Peyer's patch (tissue), 4 donors: ENCODE measurements at regions not wholly inside any gene's neighbourhood (a gene's known extent, or its start where the extent isn't known, plus 50 kb on each side); places are given as distances from the start of the nearest gene placed in this dataset.

ENCODE experiments used
- DNase-seq, 3 donors: peaks; one replicate each; pipeline ENCODE4 v3.0.0-alpha.2; 2017 to 2019
- H3K27ac ChIP-seq, 4 donors: fragments of 200-600 bp; sonication (generic); one replicate each; pipeline ENCODE4 v1.5.1; 2016 to 2019
- H3K27me3 ChIP-seq, 2 donors: fragments of 200-600 bp; sonication (generic); one replicate each; pipeline ENCODE4 v1.5.1; 2019
- H3K36me3 ChIP-seq, 3 donors: fragments of 200-600 bp; sonication (generic); one replicate each; pipeline ENCODE4 v1.5.1; 2016 to 2019
- H3K4me1 ChIP-seq, 4 donors: fragments of 200-600 bp; sonication (generic); one replicate each; pipeline ENCODE4 v1.5.1; 2016 to 2019
- H3K4me3 ChIP-seq, 4 donors: fragments of 200-600 bp; sonication (generic); 1 replicate in 3 of 4; 2 replicates in 1 of 4; pipeline ENCODE4 v1.5.1; 2016 to 2019; ENCODE audit warnings: mild to moderate bottlenecking in 1 of 4
- H3K9me3 ChIP-seq, 4 donors: fragments of 200-600 bp; sonication (generic); one replicate each; pipeline ENCODE4 v1.5.1; 2016 to 2019; ENCODE audit warnings: mild to moderate bottlenecking in 1 of 4
- POLR2A ChIP-seq, 2 donors: fragments of 450-650 bp; IDR thresholded peaks; one replicate each; pipeline ENCODE4 v1.5.1; 2017; ENCODE audit warnings: antibody characterized with exemption in 2 of 2, mild to moderate bottlenecking in 2 of 2, moderate library complexity in 2 of 2
- TF ChIP-seq, protein P1 (sequence below), 6 experiments: fragments of 450-650 bp in 4 of 6; fragments of 200-600 bp in 2 of 6; sonication (generic) in 1 of 6; IDR thresholded peaks; one replicate each; pipeline ENCODE4 v1.5.1; 2017 to 2019; ENCODE audit warnings: antibody characterized with exemption in 6 of 6, mild to moderate bottlenecking in 3 of 6, moderate library complexity in 1 of 6

DNA sequence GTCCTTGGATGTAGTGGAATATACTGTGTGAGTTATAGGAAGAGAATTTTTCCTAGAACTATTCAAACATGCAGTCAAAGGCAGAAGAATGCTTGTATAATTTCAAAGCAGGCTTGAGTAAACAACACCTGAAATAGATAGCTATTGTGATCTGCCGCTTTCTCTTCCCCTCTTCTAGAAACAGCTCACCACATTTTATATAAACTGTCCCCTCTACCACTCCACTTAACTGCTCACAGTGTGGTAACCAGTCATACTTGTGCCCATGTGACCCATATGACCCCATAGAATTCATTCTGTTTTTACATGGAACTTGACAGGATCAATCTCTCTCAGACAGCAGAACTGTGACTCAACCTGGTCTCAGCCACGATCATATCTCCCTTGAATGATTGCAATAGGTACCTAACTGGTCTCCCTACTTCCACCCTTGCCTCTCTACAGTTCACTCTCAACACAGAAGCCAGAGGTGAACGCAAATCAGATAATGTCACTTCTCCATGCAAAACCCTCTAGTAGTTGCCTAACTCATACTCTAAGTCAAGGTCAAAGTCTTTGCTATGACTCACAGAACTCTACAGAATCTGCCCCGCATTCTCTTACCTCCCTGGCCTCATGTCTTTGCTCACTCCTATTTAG is 85.6 kb upstream of the EFHC2 start:
- Histone ChIP-seq H3K4me1 (no peaks in the 10 kb centered on the region), H3K27me3 (no peaks in the 10 kb centered on the region), H3K36me3 (no peaks in the 10 kb centered on the region), H3K27ac (no peak overlapping the region), H3K4me3 (no peak overlapping the region), H3K9me3 (no peaks in the 10 kb centered on the region)
- no peak for TF ChIP-seq POLR2A (IDR thresholded peaks at IDR 0.05)
- TF ChIP-seq, protein P1, sequence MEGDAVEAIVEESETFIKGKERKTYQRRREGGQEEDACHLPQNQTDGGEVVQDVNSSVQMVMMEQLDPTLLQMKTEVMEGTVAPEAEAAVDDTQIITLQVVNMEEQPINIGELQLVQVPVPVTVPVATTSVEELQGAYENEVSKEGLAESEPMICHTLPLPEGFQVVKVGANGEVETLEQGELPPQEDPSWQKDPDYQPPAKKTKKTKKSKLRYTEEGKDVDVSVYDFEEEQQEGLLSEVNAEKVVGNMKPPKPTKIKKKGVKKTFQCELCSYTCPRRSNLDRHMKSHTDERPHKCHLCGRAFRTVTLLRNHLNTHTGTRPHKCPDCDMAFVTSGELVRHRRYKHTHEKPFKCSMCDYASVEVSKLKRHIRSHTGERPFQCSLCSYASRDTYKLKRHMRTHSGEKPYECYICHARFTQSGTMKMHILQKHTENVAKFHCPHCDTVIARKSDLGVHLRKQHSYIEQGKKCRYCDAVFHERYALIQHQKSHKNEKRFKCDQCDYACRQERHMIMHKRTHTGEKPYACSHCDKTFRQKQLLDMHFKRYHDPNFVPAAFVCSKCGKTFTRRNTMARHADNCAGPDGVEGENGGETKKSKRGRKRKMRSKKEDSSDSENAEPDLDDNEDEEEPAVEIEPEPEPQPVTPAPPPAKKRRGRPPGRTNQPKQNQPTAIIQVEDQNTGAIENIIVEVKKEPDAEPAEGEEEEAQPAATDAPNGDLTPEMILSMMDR (IDR thresholded peaks at IDR 0.05) = no peak
- DNase-seq = no peak

DNA sequence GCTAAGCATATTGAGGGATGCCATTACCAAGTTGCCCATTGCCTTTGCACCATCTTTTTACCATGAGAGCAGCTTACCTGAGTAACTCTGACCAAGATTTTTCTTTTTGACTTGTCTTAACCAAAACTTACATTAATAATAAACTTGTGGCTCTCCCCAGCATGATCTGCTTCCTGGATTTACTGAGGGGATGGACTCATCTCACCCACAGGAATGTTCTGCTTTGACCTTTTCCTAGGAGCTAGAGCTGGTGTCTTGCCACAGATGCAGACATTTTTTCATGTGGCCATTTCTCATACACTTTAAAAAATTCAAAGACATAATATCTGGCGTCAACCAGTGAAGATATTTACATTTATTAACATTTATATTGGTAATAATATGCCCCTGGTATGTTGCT is 79.2 kb upstream of the EFHC2 start:
- no peak overlapping the region for H3K27ac ChIP-seq
- H3K36me3 ChIP-seq = no peaks in the 10 kb centered on the region
- no peak overlapping the region for H3K4me3 ChIP-seq
- H3K9me3 ChIP-seq = no peaks in the 10 kb centered on the region
- DNase-seq = no peak
- no peaks in the 10 kb centered on the region for H3K4me1 ChIP-seq
- H3K27me3 ChIP-seq = no peaks in the 10 kb centered on the region
- TF ChIP-seq POLR2A (IDR thresholded peaks at IDR 0.05) = no peak
- TF ChIP-seq, protein P1 (IDR thresholded peaks at IDR 0.05) = no peak

DNA sequence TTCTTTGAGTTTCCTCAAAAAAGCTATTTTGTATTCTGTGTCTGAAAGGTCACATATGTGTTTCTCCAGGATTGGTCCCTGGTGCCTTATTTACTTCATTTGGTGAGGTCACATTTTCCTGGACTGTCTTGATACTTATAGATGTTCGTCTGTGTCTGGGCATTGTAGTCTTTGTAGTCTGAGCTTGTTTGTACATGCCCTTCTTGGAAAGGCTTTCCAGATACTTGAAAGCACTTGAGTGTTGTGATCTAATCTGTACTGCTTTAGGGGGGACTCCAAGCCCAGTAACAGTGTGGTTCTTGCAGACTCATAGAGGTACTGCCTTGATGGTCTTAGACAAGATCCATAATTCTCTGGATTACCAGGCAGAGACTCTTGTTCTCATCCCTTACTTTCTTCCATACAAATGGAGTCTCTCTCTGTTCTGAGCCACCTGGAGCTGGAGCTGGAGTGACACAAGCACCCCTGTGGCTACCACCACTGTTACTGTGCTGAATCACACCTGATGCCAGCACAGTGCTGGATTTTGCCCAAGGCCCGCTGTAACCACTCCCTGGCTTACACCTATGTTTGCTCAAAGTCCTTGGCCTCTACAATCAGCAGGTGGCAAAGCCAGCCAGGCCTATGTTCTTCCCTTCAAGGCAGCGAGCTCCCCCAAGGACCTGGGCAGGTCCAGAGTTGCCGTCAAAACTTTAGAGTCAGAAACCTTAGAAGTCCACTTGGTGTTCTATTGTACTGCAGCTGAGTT is 72.3 kb upstream of the EFHC2 start:
- no peak overlapping the region for H3K4me3 ChIP-seq
- no peaks in the 10 kb centered on the region for H3K9me3 ChIP-seq
- DNase-seq = peak in 2 of 3 donors; percentile 48 to 49
- H3K27ac ChIP-seq = no peak overlapping the region
- no peaks in the 10 kb centered on the region for H3K36me3 ChIP-seq
- TF ChIP-seq, protein P1 (IDR thresholded peaks at IDR 0.05) = no peak
- no peak for TF ChIP-seq POLR2A (IDR thresholded peaks at IDR 0.05)
- H3K27me3 ChIP-seq = no peaks in the 10 kb centered on the region
- H3K4me1 ChIP-seq = no peaks in the 10 kb centered on the region

DNA sequence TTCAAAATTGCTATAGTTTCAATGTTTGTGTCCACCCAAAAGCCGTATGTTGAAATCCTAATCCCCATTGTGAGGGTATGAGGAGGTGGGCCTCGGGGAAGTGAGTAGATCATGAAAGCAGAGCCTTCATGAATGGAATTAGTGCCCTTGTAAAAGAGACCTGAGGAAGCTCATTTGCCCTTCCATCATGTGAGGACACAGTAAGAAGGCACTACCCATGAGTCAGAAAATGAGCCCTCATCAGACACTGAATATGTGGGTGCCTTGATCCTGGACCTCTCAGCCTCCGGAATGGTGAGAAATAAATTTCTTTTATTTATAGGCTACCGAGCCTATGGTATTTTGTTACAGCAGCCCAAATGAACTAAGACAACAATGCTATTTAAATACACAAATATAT is 57.7 kb upstream of the EFHC2 start:
- H3K36me3 ChIP-seq = no peaks in the 10 kb centered on the region
- no peak for DNase-seq
- no peaks in the 10 kb centered on the region for H3K9me3 ChIP-seq
- no peak overlapping the region for H3K4me3 ChIP-seq
- TF ChIP-seq, protein P1 (IDR thresholded peaks at IDR 0.05) = no peak
- no peak for TF ChIP-seq POLR2A (IDR thresholded peaks at IDR 0.05)
- H3K27me3 ChIP-seq = no peaks in the 10 kb centered on the region
- H3K27ac ChIP-seq = no peak overlapping the region
- H3K4me1 ChIP-seq = no peaks in the 10 kb centered on the region

DNA sequence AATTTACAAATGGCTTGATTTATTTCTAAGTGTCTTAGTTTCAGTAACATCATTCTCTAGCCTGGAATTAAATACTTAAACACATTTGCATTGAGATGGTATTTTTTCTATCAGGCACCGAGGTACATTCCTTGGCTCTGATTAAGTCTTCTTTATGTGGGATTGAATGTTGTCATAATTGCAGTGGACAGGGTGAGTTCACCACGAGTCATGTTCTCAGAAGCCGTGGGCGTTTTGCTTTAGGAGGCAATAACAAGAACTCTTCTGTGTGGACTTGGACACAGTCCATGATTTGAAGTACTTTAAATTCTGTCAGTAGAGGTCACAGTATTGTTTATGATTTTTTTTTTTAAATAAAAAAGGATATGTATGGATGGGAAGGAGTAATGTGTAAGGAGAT is 57.1 kb upstream of the EFHC2 start:
- H3K4me3 ChIP-seq = no peak overlapping the region
- H3K27me3 ChIP-seq = no peaks in the 10 kb centered on the region
- no peaks in the 10 kb centered on the region for H3K36me3 ChIP-seq
- DNase-seq = no peak
- TF ChIP-seq, protein P1 (IDR thresholded peaks at IDR 0.05) = no peak
- TF ChIP-seq POLR2A (IDR thresholded peaks at IDR 0.05) = no peak
- H3K27ac ChIP-seq = no peak overlapping the region
- H3K9me3 ChIP-seq = no peaks in the 10 kb centered on the region
- no peaks in the 10 kb centered on the region for H3K4me1 ChIP-seq
